ENCODE measurements at regions not wholly inside any gene's neighbourhood (a gene's known extent, or its start where the extent isn't known, plus 50 kb on each side); places are given as distances from the start of the nearest gene placed in this dataset.

GRCh38 chr6:141464490-141464889 is 668.2 kb upstream of the GJE1 start:
- TF ChIP-seq POLR2A (IDR thresholded peaks at IDR 0.05), result no peak
- TF ChIP-seq, protein P1, sequence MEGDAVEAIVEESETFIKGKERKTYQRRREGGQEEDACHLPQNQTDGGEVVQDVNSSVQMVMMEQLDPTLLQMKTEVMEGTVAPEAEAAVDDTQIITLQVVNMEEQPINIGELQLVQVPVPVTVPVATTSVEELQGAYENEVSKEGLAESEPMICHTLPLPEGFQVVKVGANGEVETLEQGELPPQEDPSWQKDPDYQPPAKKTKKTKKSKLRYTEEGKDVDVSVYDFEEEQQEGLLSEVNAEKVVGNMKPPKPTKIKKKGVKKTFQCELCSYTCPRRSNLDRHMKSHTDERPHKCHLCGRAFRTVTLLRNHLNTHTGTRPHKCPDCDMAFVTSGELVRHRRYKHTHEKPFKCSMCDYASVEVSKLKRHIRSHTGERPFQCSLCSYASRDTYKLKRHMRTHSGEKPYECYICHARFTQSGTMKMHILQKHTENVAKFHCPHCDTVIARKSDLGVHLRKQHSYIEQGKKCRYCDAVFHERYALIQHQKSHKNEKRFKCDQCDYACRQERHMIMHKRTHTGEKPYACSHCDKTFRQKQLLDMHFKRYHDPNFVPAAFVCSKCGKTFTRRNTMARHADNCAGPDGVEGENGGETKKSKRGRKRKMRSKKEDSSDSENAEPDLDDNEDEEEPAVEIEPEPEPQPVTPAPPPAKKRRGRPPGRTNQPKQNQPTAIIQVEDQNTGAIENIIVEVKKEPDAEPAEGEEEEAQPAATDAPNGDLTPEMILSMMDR (IDR thresholded peaks at IDR 0.05), result no peak
